ENCODE measurements at regions not wholly inside any gene's neighbourhood (a gene's known extent, or its start where the extent isn't known, plus 50 kb on each side); places are given as distances from the start of the nearest gene placed in this dataset.

DNA sequence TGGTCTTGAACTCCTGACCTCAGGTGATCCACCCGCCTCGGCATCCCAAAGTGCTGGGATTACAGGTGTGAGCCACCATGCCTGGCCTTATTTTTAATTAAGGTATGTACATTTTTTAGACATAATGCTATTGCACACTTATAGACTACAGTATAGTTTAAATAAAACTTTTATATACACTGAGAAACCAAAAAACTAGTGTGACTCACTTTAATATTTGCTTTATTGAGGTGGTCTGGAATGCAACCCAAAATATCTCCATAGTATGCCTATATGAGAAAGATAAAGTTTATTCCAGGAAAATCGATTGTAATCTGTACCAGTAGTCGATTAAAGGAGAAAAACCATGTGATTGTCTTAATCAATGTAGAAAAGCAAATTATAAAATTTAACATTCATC lies 85.5 kb upstream of the ERRFI1 start:
- DNase-seq = no peak
- Histone ChIP-seq H3K4me1 (ENCODE audit: control insufficient read depth, insufficient read depth, low read length) (peaks cover 13% of the 10 kb centered on the region), H3K56ac (ENCODE audit: extremely low read depth, insufficient read depth, low read length) (no peak overlapping the region), H2BK15ac (ENCODE audit: low read depth, low read length) (no peak overlapping the region), H3K4ac (ENCODE audit: low read depth, low read length) (no peak overlapping the region), H2BK20ac (ENCODE audit: low read depth, low read length) (no peak overlapping the region), H4K5ac (ENCODE audit: low read depth, low read length) (no peak overlapping the region), H4K91ac (ENCODE audit: insufficient read depth, low read depth, low read length) (no peak overlapping the region), H3K4me2 (ENCODE audit: low read depth, low read length) (no peak overlapping the region), H2BK120ac (ENCODE audit: low read depth, low read length) (no peak overlapping the region), H3K9ac (ENCODE audit: low read depth, low read length) (no peak overlapping the region), H2AK9ac (replicated peaks; ENCODE audit: low read depth, low read length, poor library complexity) (no peak overlapping the region), H3K14ac (replicated peaks; ENCODE audit: low read depth, low read length) (no peak overlapping the region), H2BK5ac (ENCODE audit: low read depth, low read length, poor library complexity, severe bottlenecking) (no peak overlapping the region), H3K23ac (ENCODE audit: low read depth, low read length) (no peak overlapping the region), H3K36me3 (ENCODE audit: control insufficient read depth, insufficient read depth, low read length) (no peaks in the 10 kb centered on the region), H3K9me1 (ENCODE audit: insufficient read depth, low read length) (peaks cover 13% of the 10 kb centered on the region), H4K8ac (ENCODE audit: low read depth in 2 of 2, low read length in 2 of 2) (no peak overlapping the region), H3K4me3 (ENCODE audit: insufficient read depth, low read depth, low read length) (no peak overlapping the region), H4K20me1 (ENCODE audit: insufficient read depth, low read length) (no peaks in the 10 kb centered on the region), H3K9me3 (ENCODE audit: control insufficient read depth, insufficient read depth, low read length) (peaks cover 5% of the 10 kb centered on the region; the same call in 1 of the 2 replicates), H3K27ac (ENCODE audit: insufficient read depth, low read length) (no peak overlapping the region), H3K18ac (ENCODE audit: low read depth, low read length) (no peak overlapping the region), H2AK5ac (ENCODE audit: low read depth, low read length) (no peak overlapping the region), H2AFZ (replicated peaks; ENCODE audit: low read length, poor library complexity) (no peak overlapping the region), H3K27me3 (ENCODE audit: control insufficient read depth, insufficient read depth, low read length) (no peaks in the 10 kb centered on the region), H3K79me1 (ENCODE audit: low read depth in 1 of 2, low read length in 2 of 2) (no peaks in the 10 kb centered on the region)
- in situ Hi-C loops (cut with MboI; ENCODE audit: low sequenced_read_pairs) (no loop called here), intact Hi-C loops (cut with micrococcal nuclease) (no loop called here), dilution Hi-C loops (cut with HindIII; ENCODE audit: low sequenced_read_pairs, unreplicated experiment) (no loop called here)
- ChIA-PET POLR2A (ENCODE audit: unreplicated experiment) (no interaction called here), CTCF (no interaction called here)
- no peak for ATAC-seq (ENCODE audit: low read depth)
- no TSS peak for BruUV-seq (replicated peaks)
- WGBS, 2 experiments (ENCODE audit: extremely low coverage in 2 of 2, insufficient read length in 1 of 2) = no CpG with 5 or more reads among the region's 4 CpGs
- TF ChIP-seq POLR2A (IDR thresholded peaks at IDR 0.05; ENCODE audit: low read depth, low read length) = no peak
- no peak for TF ChIP-seq MAFK (IDR thresholded peaks at IDR 0.05; ENCODE audit: low read depth, low read length)
- TF ChIP-seq MAZ (IDR thresholded peaks at IDR 0.05; ENCODE audit: borderline replicate concordance, low read depth, low read length) = no peak
- TF ChIP-seq MXI1 (IDR thresholded peaks at IDR 0.05; ENCODE audit: borderline replicate concordance, low read depth, low read length) = no peak
- no peak for TF ChIP-seq RFX5 (IDR thresholded peaks at IDR 0.05; ENCODE audit: low read depth, low read length)
- no peak for TF ChIP-seq RCOR1 (IDR thresholded peaks at IDR 0.05; ENCODE audit: insufficient replicate concordance, low read length)
- TF ChIP-seq NFE2L2 (IDR thresholded peaks at IDR 0.05; ENCODE audit: low read depth, low read length) = no peak
- TF ChIP-seq FOS (IDR thresholded peaks at IDR 0.05; ENCODE audit: low read depth, low read length) = no peak
- no peak for TF ChIP-seq SMC3 (IDR thresholded peaks at IDR 0.05; ENCODE audit: low read depth, low read length)
- TF ChIP-seq BHLHE40 (IDR thresholded peaks at IDR 0.05; ENCODE audit: low read depth, low read length) = no peak
